Dermis microvascular lymphatic vessel endothelial cell (primary cell): ENCODE measurements at regions not wholly inside any gene's neighbourhood (a gene's known extent, or its start where the extent isn't known, plus 50 kb on each side); places are given as distances from the start of the nearest gene placed in this dataset.
"Not testable (repeated sequence)": the region's sequence is repeated elsewhere in the genome, so short reads cannot be mapped to it uniquely, and the experiment has no call there.

ENCODE experiments used
- DNase-seq, 2 donors: peaks; one replicate each; pipeline versions ENCODE4 v3.0.0 to v3.0.0-alpha.2; 2010; ENCODE audit warnings: low read depth in 2 of 2

DNA sequence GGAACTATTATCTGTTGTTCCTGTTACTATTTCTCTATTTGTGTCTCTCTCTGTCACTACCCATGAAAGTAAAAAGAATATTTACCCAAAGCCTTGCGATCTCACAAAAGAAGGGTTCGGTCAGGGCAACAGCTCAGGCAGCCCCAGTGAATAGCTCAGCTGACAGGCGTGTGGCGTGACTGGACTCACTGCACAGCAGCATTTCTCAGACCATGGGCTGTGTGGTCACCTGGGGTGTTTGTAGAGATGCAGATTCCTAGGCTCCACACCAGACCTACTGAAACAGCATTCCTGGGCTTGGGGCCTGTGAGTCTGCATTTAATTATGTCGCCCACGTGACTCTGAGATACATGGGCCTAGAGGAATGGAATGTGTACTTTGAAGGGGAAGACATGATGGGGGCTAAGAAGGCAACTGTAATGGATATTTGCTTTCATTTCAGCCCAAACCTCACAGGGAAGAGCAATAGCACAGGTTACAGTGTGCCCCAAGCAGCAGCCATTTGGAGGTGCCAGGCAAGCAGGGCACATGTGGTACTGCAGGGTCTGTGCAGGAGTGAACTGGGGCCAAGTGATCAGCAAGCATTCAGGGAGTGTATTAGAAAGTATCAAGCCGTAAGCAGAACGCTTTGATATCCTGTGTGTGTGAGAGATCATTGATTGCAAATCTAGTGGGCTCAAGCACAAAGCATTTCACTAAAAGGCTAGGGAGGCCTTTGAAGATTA is 90.4 kb upstream of the RBMS1 start:
- no peak for DNase-seq

DNA sequence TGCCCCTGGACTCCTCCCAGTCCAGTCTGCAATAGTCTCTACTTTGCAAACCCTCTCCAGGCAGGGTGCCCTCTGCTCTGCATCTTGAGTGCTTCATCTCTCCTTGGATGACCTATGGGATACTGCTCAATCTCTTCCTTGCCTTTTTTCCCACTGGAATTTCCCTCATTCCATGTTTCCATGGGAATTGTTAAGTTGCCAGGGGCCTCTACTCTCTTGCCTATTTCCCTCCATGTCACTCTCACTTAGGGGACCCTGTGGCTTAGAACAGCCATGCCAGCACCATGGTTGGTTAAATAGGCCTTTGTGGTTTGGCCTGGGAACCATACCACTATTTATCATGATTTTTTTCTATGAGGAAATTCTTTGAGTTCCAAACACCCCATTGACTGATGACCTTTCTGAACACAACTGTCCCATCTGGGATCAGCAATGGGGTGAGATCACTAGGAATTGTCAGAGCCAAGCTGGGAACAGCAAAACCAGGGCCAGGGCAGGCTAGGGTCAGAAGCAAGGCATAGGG is 91.4 kb upstream of the RBMS1 start:
- DNase-seq: peak in 1 of 2 donors; percentile 48

DNA sequence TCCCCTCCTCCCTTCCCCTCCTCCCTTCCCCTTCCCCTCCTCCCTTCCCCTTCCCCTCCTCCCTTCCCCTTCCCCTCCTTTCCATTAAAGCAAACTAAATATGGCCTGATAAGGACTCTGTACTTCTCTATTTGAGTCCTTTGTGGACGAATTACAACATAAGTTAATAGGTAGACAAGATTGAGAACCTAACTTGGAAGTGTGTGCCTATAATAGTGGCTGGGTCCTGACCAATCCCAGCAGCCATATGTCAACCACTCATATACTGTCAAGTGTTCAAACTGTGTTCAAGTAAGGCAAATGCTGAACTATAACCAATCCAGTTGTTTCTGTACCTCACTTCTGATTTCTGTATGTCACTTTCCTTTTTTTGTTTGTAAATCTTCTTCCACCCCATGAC is 97.1 kb upstream of the RBMS1 start:
- DNase-seq: no peak

DNA sequence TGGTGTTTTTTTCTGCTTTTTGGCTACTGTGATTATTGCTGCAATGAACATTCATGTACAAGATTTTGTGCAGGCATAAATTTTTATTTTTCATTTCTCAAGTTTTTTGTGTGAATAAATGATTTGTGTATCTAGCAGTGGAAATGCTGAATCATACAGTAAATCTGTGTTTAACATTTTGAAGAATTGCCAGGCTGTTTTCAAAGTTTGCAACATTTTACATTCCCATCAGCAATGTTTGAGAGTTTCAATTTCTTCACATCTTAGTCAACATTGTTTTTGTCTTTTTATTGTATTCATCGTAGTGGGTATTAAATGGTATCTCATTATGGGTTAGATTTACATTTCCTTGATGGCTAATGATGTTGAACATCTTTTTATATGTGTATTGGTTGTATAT is 98.8 kb upstream of the RBMS1 start:
- DNase-seq: no peak

DNA sequence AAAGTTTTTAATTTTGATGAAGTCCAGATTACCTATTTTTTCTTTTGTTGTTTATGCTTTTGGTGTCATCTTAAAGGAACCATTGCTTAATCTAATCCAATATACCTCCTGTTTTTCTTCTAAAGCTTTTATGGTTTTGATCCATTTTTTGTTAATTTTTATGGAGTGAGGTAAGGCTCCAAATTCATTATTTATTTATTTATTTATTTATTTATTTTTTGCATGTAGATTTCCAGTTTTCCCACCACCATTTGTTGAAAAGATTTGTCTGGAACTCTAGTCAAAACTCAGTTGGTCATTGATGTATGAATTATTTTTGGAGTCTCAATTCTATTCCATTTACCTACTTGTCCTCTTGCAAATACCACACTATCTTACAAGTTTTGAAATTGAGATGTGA is 99.4 kb upstream of the RBMS1 start:
- DNase-seq: no peak

DNA sequence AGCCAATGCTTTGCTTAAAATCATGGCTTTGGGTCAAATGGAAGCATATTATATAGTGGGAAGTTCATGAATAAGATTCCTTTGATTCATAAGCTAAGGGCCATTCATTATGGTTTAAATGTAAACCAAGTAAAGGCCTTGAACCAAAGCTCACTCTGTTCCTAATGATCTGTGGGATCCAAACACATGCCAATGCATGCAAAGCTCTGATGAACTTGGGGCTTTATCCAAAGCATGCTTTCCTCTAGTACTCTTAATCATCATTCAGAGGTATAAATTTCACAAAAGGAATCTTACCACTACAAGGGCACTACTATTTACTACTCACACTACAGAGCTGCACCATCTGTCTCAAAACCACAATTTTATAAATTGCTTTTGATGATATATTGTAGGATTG is 102.8 kb upstream of the RBMS1 start:
- DNase-seq: no peak

DNA sequence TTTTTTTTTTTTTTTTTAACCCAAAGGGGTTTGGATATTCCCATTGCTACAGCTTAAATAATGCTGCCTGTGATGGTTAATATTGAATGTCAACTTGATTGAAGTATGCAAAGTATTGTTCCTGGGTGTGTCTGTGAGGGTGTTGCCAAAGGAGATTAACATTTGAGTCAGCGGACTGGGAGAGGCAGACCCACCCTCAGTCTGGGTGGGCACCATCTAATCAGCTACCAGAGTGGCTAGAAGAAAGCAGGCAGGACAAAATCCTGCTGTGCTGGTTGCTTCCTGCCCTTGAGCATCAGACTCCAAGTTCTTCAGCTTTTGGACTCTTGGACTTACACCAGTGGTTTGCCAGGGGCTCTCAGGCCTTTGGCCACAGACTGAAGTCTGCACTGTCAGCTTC is 106.8 kb upstream of the RBMS1 start:
- DNase-seq: not testable (repeated sequence)

DNA sequence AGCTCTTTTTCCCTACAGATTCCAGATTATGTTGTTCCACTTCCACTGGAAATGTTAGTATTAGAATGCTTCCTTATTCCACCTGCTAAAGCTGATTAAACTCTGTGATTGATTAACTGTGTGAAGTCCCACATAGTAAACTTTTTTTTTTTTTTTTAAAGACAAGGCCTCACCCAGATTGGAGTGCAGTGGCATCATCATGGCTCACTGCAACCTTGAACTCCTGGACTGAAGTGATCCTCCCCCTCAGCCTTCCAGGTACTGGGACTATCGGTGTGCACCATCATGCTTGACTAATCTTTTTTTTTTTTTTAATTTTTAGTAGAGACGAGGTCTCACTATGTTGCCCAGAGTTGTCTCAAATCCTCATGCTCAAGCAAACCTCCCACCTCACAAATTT is 108.5 kb upstream of the RBMS1 start:
- DNase-seq: no peak

DNA sequence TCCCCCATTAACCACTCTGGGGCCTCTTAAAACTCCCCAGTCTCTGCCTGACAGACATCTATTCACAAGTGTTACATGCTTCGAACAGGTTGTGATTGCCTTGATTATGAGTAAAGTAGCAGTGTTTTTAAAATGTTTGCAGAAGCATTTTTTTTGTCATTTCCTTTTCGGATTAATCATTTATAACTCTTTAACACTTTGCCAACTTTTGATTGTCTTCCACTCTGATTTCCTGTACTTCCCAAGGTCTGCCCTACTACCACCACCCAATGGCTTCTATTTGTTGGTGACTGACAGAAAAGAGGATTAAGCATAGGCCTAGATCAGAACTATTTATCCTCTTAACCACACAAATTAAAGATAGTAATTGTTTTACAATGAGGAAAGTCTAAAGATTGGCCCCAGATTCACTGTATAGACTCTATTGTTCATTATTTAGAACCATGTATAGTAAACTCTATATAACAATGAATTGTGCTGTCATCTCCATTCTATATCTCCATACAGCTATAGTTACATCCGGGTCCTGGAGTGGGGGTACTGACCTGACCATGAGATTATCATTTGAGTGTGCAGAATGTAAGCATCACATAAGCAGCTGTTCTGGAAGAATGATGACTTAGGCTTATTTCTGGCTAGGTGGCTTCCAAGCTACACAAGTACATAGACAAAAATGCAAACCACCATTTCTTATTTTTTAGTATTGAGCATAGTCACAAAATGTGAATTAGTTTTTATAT is 110.3 kb upstream of the RBMS1 start:
- DNase-seq: peak in 1 of 2 donors; percentile 55

DNA sequence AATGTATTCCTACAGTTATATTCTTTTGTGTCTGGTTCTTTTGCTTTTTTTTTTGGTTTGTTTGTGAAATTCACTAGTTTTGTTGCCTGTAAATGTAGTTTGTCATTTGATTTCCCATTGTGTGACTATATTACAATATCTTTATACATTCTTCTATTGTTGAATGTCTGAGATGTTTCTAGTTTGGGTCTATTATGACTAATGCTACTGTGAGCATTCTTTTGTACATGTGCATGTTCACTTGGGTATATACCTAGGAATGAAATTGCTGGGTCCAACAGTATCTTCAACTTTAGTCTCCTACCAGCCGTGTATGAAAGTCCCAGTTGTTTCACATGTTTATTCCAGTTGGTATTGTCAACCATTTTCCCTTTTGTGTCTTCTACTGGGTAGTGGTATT is 112.7 kb upstream of the RBMS1 start:
- no peak for DNase-seq

DNA sequence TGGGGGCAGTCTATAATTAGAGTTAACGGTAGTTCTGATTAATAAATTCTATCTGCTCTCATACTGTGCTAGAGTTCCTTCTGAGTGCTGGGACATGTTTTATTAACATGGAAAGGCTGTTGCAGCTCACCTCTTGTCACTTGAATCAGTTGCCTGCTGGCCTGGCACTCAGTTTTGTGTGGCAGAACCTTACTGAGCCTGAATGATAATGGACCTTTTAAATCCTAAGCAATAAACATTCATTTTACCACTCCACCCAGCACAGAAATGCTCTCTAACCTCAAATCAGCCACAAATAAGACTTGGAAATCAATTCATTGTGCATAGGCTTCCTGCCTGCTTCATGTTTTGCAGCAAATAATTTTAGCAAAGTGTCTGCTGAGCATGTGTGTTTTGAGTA is 115.0 kb upstream of the RBMS1 start:
- no peak for DNase-seq

DNA sequence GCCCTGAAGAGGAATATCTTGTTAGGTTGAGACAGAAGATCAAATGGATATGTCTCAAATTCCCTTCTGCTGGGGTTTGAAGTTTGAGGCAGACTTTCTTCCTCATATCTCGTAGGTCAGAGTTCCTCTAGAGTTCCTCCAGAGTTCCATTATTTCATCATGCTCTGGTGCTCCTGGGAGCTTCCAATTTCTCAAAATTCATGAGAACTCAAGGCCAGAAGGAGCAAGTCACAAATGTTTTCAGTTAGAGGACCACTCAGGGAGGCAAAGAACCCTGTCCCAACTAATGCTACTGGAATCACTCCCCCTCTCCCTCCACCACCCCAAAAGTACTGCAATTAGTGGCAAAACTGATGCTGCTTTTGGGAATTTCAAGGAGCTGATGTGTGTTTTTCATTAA is 115.7 kb upstream of the RBMS1 start:
- no peak for DNase-seq

DNA sequence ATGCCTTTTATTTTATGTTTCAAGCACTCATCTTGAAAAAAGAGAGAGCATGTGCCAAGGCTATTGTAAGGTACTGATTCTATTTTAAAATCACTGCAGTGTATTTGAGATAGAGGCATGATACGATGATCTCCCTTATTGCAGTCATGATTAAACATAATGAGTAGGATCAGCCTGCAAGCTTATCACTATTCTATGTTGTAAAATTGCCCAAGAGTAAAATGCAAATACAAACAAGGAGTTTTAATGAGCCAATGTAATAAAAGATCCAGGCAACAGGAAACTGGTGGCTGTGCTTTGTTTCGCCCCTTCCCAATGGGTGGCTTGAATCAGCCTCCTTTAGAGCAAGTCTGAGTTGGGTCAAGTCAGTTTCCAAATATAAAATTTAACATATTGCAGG is 116.4 kb upstream of the RBMS1 start:
- DNase-seq: no peak

DNA sequence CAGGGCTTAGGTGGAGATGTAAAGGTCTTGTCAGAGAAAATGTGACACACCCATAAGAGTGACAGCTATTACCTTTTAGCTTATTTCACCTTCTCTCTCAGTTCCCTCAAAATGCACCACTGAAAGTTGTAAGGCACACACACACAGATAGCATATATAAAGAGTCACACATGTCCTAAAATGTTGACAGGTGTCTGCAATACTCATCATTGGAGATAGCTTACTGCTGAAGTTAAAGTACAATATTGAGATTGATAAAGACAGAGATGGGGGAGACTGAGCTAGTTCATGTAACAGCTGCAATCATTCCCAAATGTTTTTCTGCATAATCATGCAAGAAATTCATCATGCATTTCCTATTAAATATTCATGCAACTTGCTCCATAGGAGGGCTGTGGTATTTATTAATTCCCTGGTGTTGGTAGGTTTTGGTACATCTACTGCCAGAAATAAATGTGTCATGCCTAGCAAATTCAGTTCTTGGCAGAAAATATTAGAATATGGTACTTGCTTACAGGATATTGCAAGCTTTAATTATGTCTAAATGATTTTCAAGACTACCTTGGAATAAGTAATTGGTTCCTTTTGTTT is 118.8 kb upstream of the RBMS1 start:
- no peak for DNase-seq

DNA sequence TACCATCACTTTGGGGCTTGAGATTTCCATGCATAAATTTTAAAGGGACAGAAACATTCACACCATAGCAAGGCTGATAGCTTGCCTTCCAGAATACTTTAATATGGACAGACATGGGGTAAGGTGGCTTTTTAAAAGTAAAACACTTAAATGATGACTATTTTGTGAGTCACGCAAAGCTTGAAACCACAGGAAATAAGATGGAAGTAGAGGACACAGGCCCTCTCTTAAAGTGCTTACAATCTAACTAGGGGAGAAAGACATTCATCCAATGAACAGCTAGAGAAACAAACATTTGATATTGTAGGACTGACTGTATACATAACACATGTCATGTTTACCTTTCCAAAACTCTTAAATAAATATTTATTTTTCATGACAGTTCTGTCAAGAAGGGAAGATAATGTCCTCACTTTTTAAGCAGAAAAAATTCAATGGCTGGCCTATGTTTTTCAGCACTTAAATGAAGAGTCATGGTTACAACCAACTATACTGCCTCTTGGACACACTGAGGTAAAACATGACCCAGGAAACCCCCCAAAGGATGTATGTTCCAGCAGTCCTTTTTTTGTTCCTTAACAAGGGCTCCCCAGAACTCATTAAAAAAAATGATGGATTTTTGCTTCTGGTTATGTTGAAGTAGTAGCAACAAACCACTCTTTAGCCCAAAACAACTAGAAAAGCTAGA is 120.0 kb upstream of the RBMS1 start:
- DNase-seq: peak in 1 of 2 donors; percentile 29

DNA sequence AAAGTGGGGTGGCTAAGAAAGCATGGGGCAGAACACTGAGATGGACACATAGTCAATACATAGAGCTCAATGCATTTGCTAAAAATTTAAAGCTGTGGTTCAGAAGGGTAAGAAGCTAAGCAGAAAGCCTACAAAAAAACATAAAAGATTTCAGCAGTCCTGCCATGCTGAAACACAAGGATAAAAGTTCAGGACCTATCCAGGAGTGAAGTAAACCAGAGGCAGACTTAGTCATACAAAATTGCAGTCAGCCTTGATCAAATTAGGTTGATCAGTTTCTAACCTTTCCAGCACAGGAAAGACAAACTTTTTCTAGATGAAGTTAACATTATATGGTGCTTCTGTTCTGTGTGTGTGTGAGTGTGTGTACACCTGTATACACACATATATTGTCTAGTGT is 120.8 kb upstream of the RBMS1 start:
- no peak for DNase-seq

DNA sequence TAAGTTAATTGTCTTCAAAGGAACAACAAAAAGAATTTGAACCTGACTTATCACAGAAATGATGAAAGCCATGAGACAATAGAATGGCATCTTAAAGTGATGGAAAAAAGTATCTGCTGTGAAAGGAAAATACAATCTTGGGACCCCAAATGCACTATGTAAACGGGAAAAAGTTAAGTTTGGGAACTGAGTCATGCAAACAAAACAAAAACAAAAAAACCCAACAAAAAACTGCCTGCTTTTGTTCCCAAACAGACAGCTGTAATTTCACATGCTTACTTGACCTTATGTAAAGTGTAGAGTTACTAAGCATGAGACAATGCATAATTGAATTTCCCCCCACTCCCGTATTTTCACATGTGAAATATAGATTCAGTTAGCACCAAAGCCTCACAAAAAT is 122.1 kb upstream of the RBMS1 start:
- DNase-seq: peak in 1 of 2 donors; percentile 16

DNA sequence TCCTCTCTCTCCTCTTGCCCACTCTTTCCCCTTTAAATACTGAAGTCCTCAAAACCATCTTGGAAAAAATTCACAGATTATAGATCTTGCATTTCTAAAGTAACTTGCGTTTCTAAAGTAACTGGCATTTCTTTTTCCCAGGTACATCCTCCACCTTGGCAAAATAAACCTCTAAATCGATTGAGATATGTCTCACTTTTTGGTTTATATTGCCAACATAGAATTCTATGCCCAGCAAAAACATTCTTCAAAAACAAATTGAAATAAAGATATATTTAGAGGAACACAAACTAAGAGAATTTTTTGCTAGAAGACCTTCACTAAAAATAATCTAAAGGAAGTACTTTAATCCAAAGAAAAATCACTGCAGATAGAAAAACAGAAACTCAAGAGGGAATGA is 122.5 kb upstream of the RBMS1 start:
- DNase-seq: no peak

DNA sequence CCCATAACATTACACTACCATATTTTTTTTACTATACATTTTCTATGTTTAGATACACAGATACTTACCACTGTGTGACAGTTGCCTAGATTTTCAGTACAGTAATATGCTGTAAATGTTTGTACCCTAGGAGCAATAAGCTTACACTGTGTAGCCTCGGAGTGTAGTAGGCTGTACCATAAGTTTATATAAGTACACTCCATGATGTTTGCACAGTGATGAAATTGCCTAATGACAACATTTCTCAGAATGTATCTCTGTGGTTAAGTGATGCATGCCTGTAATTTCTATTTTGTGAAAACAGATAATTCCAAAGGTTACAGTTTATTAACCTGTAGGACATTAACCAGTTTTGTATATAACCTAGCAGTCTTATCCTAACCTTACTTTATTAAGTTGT is 128.1 kb upstream of the RBMS1 start:
- DNase-seq: no peak

DNA sequence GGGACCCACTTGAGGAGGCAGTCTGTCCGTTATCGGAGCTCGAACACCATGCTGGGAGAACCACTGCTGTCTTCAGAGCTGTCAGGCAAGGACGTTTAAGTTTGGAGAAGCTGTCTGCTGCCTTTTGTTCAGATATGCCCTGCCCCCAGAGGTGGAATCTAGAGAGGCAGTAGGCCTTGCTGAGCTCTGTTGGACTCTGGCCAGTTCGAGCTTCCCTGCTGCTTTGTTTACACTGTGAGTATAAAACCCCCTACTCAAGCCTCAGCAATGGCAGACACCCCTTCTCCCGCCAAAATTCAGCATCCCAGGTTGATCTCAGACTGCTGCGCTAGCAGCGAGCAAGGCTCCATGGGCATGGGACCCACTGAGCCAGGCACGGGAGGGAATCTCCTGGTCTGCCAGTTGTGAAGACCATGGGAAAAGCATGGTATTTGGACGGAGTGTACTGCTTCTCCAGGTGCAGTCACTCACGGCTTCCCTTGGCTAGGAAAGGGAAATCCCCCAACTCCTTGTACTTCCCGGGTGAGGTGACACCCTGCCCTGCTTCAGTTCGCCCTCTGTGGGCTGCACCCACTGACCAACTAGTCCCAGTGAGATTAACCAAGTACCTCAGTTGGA is 134.5 kb upstream of the RBMS1 start:
- DNase-seq: not testable (repeated sequence)

DNA sequence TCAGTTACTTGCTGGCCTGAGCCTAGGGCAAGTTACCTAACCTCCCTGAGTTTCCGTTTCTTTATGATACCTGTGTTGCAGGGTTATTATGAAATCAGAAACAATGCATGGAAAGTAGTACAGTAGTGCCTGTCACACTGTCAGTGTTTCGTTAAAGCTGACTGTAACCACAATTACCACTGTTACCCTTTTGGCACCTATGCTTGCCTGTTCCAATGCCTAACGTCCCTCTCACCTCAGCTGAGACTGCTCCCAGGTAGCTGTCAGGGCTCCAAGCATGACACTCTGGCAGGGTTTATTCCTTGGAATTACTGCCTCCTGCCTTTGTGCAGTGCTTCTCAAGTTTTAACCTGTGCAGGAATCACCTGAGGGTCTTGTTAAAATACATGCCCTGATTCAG is 135.2 kb upstream of the RBMS1 start:
- DNase-seq: no peak
